COLO668 (cell line): ENCODE measurements at regions not wholly inside any gene's neighbourhood (a gene's known extent, or its start where the extent isn't known, plus 50 kb on each side); places are given as distances from the start of the nearest gene placed in this dataset.

ENCODE experiments used
- DNase-seq: peaks from one replicate; lab custom pipeline; 2025; ENCODE audit not compliant: unreplicated experiment; lab: John Stamatoyannopoulos, UW

DNA sequence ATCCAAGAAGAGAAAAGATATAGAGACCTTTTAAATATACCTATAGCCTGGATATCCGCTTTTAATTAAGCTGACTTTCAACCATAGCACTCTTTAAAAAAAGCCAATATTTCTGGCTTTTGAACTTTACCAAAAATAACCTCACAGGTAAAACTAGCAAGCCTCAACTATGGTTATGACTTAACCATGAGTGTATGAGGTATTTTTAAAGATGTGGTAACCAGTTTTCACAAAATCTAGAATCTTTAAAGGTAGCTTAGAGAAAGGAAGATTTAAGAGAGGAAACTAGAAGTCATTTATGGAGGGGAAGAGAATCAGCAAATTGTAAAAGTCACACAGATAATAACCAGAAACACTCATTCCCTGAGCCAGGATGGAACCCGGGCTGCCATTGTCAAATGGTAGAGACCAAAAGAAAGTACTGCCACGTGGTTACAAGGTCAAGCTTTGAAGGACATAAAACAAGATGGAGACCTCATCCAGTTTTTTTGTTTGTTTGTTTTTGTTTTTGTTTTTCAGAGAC, 288.4 kb upstream of the RGS18 start:
- DNase-seq: no peak

DNA sequence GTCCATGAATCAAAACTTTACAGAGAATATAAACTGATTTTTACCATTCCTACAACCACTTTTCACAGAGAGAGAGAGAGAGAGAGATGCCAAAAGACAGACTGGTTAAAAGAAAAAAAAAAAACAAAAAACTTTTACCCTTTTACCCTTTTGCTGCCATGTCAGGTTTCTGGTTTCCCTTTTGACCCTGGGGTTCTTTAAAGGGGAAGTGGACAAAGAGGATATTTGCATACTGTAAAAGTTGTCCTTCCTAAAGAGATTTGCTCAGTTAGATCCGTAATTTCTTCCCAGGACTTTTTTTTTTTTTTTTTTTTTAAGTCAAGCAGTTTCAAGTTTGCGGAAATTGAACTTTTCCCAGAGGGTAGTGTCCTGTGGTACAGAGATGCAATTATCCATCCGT, 287.8 kb upstream of the RGS18 start:
- DNase-seq: no peak

DNA sequence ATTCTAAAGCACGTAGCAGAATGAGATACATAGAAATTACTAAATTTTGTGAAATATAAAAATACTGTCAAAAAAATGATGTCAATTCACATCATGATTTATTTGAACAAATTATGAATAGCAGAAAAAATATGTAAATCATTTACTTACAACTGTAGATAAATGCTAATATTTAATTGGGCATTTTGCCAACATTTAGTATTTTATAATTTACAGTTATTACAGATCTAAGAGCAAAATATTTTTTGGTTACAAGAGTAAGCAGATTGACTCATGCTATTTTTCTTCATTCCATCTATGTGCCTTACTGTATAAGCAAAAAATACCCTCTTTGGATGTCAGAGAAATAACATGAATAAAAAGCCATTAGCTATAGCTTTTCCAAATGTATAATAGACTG, 282.3 kb upstream of the RGS18 start:
- no peak for DNase-seq

GRCh38 chr1:191876631-191877030, 281.6 kb upstream of the RGS18 start:
- DNase-seq: no peak

DNA sequence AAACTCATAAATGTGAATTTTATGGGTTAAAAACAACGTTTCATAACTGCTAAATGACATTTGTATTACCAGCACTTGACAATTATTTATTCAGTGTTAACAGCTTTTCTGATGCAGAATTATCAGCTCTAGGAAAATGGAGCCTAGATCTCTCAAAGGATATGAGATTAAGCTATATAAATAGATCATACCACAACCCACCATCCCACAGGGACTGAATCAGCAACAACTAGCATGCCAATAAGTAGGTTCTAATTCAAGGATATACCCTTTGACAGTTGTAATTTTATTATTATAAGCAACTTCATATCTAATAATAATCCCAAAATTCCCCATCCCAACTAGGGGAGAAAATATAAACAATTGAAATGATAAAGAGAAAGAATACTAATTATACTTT, 275.4 kb upstream of the RGS18 start:
- no peak for DNase-seq

GRCh38 chr1:191886977-191887376, 271.3 kb upstream of the RGS18 start:
- DNase-seq: no peak

DNA sequence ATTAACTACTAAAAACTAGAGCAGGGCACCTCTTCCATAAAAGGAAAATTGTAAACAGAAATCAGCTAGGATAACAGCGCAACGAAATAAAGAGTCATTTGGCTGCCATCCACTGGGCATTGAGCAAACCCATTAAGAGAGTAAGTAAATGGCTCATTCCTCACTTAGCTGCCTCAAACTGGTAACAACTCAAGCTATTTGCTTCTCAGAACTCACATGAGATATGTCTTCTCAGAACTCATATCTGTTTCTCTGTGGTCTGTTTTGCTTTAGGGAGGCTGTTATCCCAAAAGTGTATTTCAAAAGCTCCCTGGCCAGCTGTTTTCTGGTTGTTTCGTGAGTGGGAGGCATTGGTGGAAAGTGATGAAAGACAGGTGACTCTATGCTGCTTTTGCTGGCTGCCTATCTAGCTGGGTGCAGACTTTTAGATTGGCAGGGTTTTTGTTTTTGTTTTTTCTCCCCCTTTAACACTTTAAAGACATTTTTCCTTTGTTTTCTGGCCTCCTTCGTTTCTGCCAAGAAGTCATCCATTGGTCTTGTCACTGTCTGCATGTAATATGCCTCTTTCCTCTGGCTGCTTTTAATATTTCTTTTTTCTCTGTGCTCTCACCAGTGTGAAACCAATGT, 269.2 kb upstream of the RGS18 start:
- no peak for DNase-seq

GRCh38 chr1:191889623-191890003, 268.6 kb upstream of the RGS18 start:
- no peak for DNase-seq

GRCh38 chr1:191890433-191891088, 267.7 kb upstream of the RGS18 start:
- DNase-seq: no peak

DNA sequence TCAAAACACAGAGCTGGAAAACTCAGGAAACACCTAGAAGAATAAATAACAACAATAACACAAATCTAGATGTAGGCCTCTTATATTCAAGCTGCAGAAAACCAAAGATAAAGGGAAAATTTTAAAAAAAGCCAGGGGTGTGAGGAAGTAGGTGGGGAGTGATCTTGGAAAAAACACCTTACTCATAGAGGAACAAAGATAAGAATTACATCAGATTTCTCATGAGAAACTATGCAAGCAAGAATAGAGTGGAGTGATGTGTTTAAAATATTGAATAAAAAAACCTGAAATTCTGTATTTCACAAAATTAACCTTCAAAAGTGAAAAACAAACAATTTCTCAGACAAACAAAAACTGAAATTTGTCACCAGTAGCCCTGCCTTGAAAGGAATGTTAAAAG, 265.5 kb upstream of the RGS18 start:
- DNase-seq: no peak

GRCh38 chr1:191895049-191895448, 263.2 kb upstream of the RGS18 start:
- DNase-seq: no peak

DNA sequence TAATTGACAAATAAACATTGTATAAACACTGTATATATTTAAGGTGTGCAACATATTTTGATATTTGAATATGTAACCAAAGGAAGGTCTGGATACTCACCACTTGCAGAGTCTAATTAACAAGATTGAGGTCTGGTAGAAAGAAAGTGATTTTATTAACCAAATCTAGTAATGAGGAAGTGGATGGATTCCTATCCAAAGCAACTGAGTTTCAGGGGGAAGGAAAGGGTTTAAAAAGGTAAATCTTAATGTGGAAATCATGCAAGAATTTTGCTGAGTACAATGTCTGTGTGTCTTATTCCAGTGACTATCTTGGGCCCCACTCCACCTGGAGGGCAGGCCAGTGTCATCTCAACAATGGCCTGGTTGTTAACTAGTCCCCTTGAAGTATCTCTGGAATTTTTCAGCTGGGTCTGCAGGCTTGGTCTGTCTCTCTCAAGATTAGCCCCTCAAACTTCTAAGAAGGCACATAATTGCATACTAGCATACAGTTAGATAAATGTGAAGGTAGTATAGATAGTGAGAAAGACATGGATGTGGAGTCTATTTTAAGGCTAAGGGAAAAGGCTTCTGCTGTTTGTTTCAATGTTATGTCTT, 262.7 kb upstream of the RGS18 start:
- no peak for DNase-seq

- DNase-seq: no peak
These were observed 261.1 kb upstream of the RGS18 start for GRCh38 chr1:191897134-191897533.

DNA sequence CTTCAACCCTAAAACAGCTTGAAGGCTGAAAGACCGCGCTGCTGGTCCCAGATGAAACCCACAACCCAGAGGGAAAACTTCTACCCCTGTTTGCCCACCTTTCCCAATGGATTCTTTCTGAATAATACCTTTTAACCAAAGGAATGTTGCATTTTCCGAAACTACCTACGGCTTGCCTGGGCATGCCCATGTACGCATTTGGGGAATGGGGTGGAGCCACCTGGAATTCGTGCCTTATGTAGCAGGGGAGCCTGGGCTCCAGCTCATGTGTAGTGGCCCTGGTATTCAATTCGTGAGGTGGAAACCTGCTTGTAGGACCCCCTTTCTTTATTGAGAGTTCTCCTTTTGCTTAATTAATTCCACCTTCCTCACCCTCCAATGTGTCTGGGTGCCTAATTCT, 256.6 kb upstream of the RGS18 start:
- DNase-seq: no peak

- DNase-seq: no peak
These were observed 253.3 kb upstream of the RGS18 start for GRCh38 chr1:191904991-191905390.

GRCh38 chr1:191905781-191906180, 252.5 kb upstream of the RGS18 start:
- no peak for DNase-seq

DNA sequence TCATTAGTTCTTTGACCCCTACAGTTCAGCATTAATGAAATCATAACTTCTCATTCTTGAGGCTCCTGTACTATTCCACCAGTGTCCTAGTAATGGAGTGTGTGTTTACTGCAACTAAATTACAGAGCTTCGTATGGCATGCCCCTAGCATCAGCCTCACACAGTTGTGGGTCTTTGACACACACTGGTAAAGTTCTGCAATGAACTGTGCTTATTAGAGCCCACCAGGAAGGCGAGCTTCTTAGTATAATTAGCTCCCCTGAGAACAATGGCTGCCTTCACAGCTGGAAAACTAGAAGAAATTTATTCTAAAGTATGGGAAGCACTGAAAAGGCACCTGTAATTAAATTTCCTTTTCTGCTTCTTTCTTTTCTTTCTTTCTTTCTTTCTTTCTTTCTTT, 251.1 kb upstream of the RGS18 start:
- DNase-seq: no peak

- DNase-seq: no peak
These were observed 248.0 kb upstream of the RGS18 start for GRCh38 chr1:191910245-191910644.

DNA sequence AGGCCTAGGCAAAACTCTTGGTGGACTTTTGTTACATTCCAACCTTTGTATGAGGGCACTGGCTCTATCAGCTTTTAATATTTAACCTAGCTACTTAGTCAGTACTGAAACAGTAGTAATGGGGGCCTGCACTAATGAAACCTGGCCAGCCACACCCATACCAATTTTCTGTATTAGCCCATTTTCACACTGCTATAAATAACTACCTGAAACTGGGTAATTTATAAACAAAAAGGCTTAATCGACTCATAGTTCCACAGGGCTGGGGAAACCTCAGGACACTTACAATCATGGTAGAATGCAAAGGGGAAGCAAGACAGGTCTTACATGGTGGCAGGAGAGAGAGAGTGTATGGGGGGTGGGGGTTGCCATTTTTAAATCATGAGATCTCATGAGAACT, 245.7 kb upstream of the RGS18 start:
- DNase-seq: no peak

- DNase-seq: no peak
These were observed 244.8 kb upstream of the RGS18 start for GRCh38 chr1:191913260-191913977.

DNA sequence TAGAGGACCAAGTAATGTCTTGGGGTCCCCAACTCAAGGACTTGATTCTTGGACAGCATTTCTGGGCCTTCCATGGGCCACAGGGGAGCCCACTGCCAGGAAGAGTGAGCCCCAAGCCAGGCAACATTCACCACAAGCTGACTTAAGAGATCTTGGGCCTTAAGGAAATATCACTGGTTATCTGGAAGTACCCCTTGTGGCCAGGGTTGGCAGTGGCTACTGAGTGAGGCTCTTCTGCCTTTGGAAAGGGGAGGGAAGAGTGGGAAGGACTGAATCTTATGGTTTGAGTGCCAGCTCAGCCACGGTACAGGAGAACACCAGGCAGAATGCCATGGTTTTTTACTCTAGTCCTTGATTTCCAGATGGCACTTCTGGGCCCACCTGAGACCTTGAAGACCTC, 228.9 kb upstream of the RGS18 start:
- no peak for DNase-seq

GRCh38 chr1:191943684-191944083, 214.6 kb upstream of the RGS18 start:
- no peak for DNase-seq
